Lung (tissue), 11 donors: ENCODE measurements at regions not wholly inside any gene's neighbourhood (a gene's known extent, or its start where the extent isn't known, plus 50 kb on each side); places are given as distances from the start of the nearest gene placed in this dataset.

Experiments
- ATAC-seq: fragments of 200-7000 bp; cut with Tn5 transposase; one replicate; pipeline ENCODE4 v1.9.1; 2020; ENCODE audit warnings: moderate number of reproducible peaks; ENCODE audit not compliant: insufficient read depth, low FRiP score
- DNase-seq, 3 donors: peaks; one replicate each; pipeline ENCODE4 v3.0.0-alpha.2; 2013 to 2017
- H3K27ac ChIP-seq, 2 donors: one replicate each; pipeline ENCODE4 v1.5.1; 2013; ENCODE audit warnings: mild to moderate bottlenecking in 2 of 2, moderate library complexity in 2 of 2, control low read depth in 1 of 2, inconsistent platforms in 1 of 2, low read depth in 1 of 2, low read length in 1 of 2
- H3K27me3 ChIP-seq, 3 donors: one replicate each; pipeline ENCODE4 v1.5.1; 2013; ENCODE audit warnings: low read length in 2 of 3; ENCODE audit not compliant: control insufficient read depth in 3 of 3, insufficient read depth in 3 of 3
- H3K36me3 ChIP-seq, 4 donors: one replicate each; pipeline ENCODE4 v1.5.1; 2013; ENCODE audit warnings: low read length in 4 of 4, mild to moderate bottlenecking in 1 of 4, moderate library complexity in 1 of 4; ENCODE audit not compliant: control insufficient read depth in 4 of 4, insufficient read depth in 4 of 4
- H3K4me1 ChIP-seq, 5 donors: one replicate each; pipeline ENCODE4 v1.5.1; 2013; ENCODE audit warnings: low read length in 5 of 5, mild to moderate bottlenecking in 2 of 5, moderate library complexity in 1 of 5; ENCODE audit not compliant: control insufficient read depth in 5 of 5, insufficient read depth in 5 of 5
- H3K4me3 ChIP-seq: one replicate; pipeline ENCODE4 v1.5.1; 2013; ENCODE audit warnings: mild to moderate bottlenecking, control low read depth, moderate library complexity
- H3K9ac ChIP-seq, 2 donors: one replicate each; pipeline ENCODE4 v1.5.1; 2013; ENCODE audit warnings: low read length in 2 of 2, control low read depth in 1 of 2; ENCODE audit not compliant: insufficient read depth in 1 of 2
- H3K9me3 ChIP-seq, 4 donors: one replicate each; pipeline ENCODE4 v1.5.1; 2013; ENCODE audit warnings: low read length in 3 of 4, mild to moderate bottlenecking in 1 of 4, moderate library complexity in 1 of 4; ENCODE audit not compliant: control insufficient read depth in 4 of 4, insufficient read depth in 3 of 4
- WGBS, 2 donors: extraction: QIAGEN DNeasy Blood & Tissue Kit; methylation state at CpG; one replicate each; pipeline ENCODE4 v1.1.7; 2013; 5-methylcytosine and 5-hydroxymethylcytosine counted together
- TF ChIP-seq, protein P1 (sequence below): IDR thresholded peaks from 2 replicates; pipeline ENCODE4 v1.5.1; 2012; ENCODE audit warnings: mild to moderate bottlenecking; ENCODE audit errors: control extremely low read depth, extremely low read depth
- donor health status: control.
- donor health status: control.
- donor health status: Bipolar disorder and iron deficiency.
- donor health status: healthy.
- donor health status: DM: yes; HTN: yes; CAD: no.

DNA sequence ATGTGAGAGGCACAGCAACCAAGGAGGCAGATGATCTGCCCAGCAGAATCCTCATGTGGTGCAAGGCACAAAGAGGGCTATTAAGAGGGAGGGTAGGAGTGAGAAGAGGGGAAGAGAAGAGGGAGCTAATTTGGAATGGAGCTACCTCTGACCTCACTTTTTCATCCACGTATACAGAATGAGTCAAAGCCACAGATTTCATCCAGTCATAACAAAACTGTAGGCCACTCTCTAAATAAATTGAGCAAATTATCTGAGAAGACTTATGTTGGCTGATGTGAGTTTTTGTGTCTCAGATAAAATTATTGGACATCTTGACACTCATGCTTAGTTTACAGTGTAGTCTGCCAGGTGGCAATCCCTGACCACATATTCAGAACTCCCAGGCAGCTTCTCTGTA lies 325.6 kb downstream of the TTLL7 start:
- H3K9ac ChIP-seq = no peak overlapping the region
- H3K4me3 ChIP-seq = no peak overlapping the region
- ATAC-seq (no peak), DNase-seq (no peak)
- WGBS, 2 donors = 79 to 81% methylated on average over 1 of the region's 1 CpG
- H3K4me1 ChIP-seq = no peaks in the 10 kb centered on the region
- no peaks in the 10 kb centered on the region for H3K27me3 ChIP-seq
- no peaks in the 10 kb centered on the region for H3K9me3 ChIP-seq
- TF ChIP-seq, protein P1, sequence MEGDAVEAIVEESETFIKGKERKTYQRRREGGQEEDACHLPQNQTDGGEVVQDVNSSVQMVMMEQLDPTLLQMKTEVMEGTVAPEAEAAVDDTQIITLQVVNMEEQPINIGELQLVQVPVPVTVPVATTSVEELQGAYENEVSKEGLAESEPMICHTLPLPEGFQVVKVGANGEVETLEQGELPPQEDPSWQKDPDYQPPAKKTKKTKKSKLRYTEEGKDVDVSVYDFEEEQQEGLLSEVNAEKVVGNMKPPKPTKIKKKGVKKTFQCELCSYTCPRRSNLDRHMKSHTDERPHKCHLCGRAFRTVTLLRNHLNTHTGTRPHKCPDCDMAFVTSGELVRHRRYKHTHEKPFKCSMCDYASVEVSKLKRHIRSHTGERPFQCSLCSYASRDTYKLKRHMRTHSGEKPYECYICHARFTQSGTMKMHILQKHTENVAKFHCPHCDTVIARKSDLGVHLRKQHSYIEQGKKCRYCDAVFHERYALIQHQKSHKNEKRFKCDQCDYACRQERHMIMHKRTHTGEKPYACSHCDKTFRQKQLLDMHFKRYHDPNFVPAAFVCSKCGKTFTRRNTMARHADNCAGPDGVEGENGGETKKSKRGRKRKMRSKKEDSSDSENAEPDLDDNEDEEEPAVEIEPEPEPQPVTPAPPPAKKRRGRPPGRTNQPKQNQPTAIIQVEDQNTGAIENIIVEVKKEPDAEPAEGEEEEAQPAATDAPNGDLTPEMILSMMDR = no peak
- no peaks in the 10 kb centered on the region for H3K36me3 ChIP-seq
- no peak overlapping the region for H3K27ac ChIP-seq

DNA sequence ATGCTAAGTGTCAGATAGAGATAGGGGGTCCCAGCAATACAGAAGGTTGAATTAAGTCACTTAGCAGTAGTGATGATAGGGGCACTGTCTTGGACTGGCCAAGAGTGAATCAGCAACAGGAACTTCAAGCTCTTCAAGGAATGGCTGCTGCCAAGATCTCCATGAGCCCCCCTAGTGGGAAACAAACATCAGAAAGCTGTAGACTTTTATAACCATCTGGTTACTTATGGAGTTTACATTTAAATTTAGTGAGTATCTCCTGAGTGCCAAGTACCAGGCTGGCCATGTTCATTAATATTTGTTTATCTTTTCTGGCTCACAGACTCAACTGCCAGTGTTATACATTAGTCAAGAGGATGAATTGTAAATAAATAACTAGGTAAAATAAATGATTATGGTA lies 327.3 kb downstream of the TTLL7 start:
- Histone ChIP-seq H3K36me3 (no peaks in the 10 kb centered on the region), H3K27ac (no peak overlapping the region), H3K9ac (no peak overlapping the region), H3K4me1 (no peaks in the 10 kb centered on the region), H3K9me3 (no peaks in the 10 kb centered on the region), H3K27me3 (no peaks in the 10 kb centered on the region), H3K4me3 (no peak overlapping the region)
- peak in 1 of 3 donors; percentile 5 for DNase-seq
- ATAC-seq = no peak
- TF ChIP-seq, protein P1 = no peak

DNA sequence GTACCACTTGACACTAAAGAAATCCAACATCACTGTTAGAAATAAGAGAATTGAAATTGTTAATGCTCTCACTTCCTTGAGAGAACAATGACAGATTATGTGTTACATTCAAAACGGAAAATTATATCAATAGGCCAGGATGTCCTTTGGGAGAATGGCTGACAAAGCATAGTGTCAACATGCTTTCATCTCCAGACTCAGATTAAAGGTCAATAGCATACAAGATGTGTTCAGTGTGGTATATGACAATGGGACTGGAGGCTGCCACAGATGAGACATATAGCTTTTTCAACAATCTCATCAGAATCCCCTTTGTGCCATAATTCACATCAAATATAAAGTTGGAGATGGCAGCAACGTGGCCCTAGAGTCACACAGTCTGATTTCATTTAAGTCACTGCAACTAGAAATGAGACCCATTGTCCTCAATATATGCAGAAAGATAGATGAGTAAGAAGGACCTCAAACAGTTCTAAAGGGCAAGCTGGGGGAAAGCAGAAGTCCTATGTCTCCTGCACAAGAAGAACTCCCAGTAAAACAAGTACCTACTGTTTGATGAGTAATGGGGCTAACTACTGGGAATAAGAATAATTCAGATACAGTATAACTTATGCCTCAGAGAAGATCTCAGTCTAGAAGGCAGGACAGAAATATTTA lies 327.9 kb downstream of the TTLL7 start:
- Histone ChIP-seq H3K27ac (no peak overlapping the region), H3K27me3 (no peaks in the 10 kb centered on the region), H3K9me3 (no peaks in the 10 kb centered on the region), H3K4me1 (no peaks in the 10 kb centered on the region), H3K9ac (no peak overlapping the region), H3K4me3 (no peak overlapping the region), H3K36me3 (no peaks in the 10 kb centered on the region)
- TF ChIP-seq, protein P1 = no peak
- DNase-seq (peak in 1 of 3 donors; percentile 14), ATAC-seq (no peak)
- 60 to 65% methylated on average over 2 of the region's 2 CpGs for WGBS, 2 donors
